Neural cell (in vitro differentiated cells): ENCODE measurements at regions not wholly inside any gene's neighbourhood (a gene's known extent, or its start where the extent isn't known, plus 50 kb on each side); places are given as distances from the start of the nearest gene placed in this dataset.

ENCODE experiments used
- H2AFZ ChIP-seq: fragments of 200-600, 300-800 bp; sonication (generic), shearing (Covaris generic); 2 replicates; pipeline ENCODE4 v1.6.0; 2014; ENCODE audit warnings: low read depth, mild to moderate bottlenecking, antibody characterized with exemption, low read length, moderate library complexity
- H3F3A ChIP-seq: fragments of 200-600 bp; shearing (Covaris generic); 2 replicates; pipeline ENCODE4 v1.6.1; 2016; ENCODE audit warnings: mild to moderate bottlenecking, moderate library complexity, mixed read lengths, antibody characterized with exemption, low read length; ENCODE audit not compliant: insufficient read depth, poor library complexity, severe bottlenecking
- H3K27ac ChIP-seq: fragments of 200-600, 300-800 bp; sonication (generic), shearing (Covaris generic); 2 replicates; pipeline ENCODE4 v1.5.1; 2014; ENCODE audit warnings: mild to moderate bottlenecking, low read length, moderate library complexity
- H3K27me3 ChIP-seq: fragments of 300-800, 200-600 bp; sonication (generic), shearing (Covaris generic); 2 replicates; pipeline ENCODE4 v1.6.0; 2014; ENCODE audit warnings: mild to moderate bottlenecking, low read depth, low read length, moderate library complexity; ENCODE audit not compliant: insufficient read depth
- H3K36me3 ChIP-seq: fragments of 300-800, 200-600 bp; sonication (generic), shearing (Covaris generic); 2 replicates; pipeline ENCODE4 v1.5.1; 2014; ENCODE audit warnings: mild to moderate bottlenecking, antibody characterized with exemption, low read length, moderate library complexity; ENCODE audit not compliant: insufficient read depth
- H3K4me2 ChIP-seq: fragments of 300-800, 200-600 bp; sonication (generic), shearing (Covaris generic); 2 replicates; pipeline ENCODE4 v1.6.0; 2014; ENCODE audit warnings: mild to moderate bottlenecking, low read length
- H3K4me3 ChIP-seq: fragments of 300-800, 200-600 bp; sonication (generic), shearing (Covaris generic); 2 replicates; pipeline ENCODE4 v1.5.1; 2014; ENCODE audit warnings: mild to moderate bottlenecking, low read length, moderate library complexity
- H3K79me2 ChIP-seq: fragments of 200-600 bp; shearing (Covaris generic); replicated peaks from 2 replicates; pipeline ENCODE4 v1.6.0; 2014; ENCODE audit warnings: mild to moderate bottlenecking, low read length, moderate library complexity; ENCODE audit not compliant: insufficient read depth
- H3K9ac ChIP-seq: fragments of 300-800, 200-600 bp; sonication (generic), shearing (Covaris generic); 2 replicates; pipeline ENCODE4 v1.6.1; 2016; ENCODE audit warnings: mild to moderate bottlenecking, low read length, mixed read lengths
- H3K9me2 ChIP-seq: fragments of 200-600 bp; shearing (Covaris generic); 2 replicates; pipeline ENCODE4 v1.6.1; 2016; ENCODE audit warnings: mild to moderate bottlenecking, low read length, mixed read lengths; ENCODE audit not compliant: insufficient read depth
- H3K9me3 ChIP-seq: fragments of 200-600, 300-800 bp; sonication (generic), shearing (Covaris generic); 2 replicates; pipeline ENCODE4 v1.6.1; 2016; ENCODE audit warnings: mild to moderate bottlenecking, mixed run types, low read length, moderate library complexity, mixed read lengths
- H4K20me1 ChIP-seq: fragments of 200-600 bp; shearing (Covaris generic); 2 replicates; pipeline ENCODE4 v1.6.1; 2016; ENCODE audit warnings: mild to moderate bottlenecking, mixed run types; ENCODE audit not compliant: insufficient read depth
- CTCF ChIP-seq: fragments of 450-650 bp; IDR thresholded peaks from 2 replicates; pipeline ENCODE4 v1.5.1; 2014; ENCODE audit warnings: antibody characterized with exemption, mild to moderate bottlenecking, moderate library complexity; ENCODE audit not compliant: poor library complexity, severe bottlenecking
- EP300 ChIP-seq: fragments of 450-650 bp; conservative IDR thresholded peaks from 2 replicates; pipeline ENCODE4 v1.6.1; 2014; ENCODE audit warnings: antibody characterized with exemption, mild to moderate bottlenecking, moderate library complexity; ENCODE audit not compliant: poor library complexity, severe bottlenecking
- EZH2 ChIP-seq: fragments of 200-600, 300-800 bp; shearing (Covaris generic), sonication (generic); IDR thresholded peaks from 2 replicates; pipeline ENCODE4 v1.6.1; 2014; ENCODE audit warnings: antibody characterized with exemption, low read length, borderline replicate concordance, mild to moderate bottlenecking; ENCODE audit not compliant: insufficient read depth, poor library complexity, severe bottlenecking
- MXI1 ChIP-seq: fragments of 450-650 bp; conservative IDR thresholded peaks from 2 replicates; pipeline ENCODE4 v1.6.1; 2014; ENCODE audit warnings: antibody characterized with exemption, mild to moderate bottlenecking; ENCODE audit not compliant: poor library complexity, severe bottlenecking
- POLR2AphosphoS5 ChIP-seq: IDR thresholded peaks from 2 replicates; pipeline ENCODE4 v1.6.1; 2012
- RAD21 ChIP-seq: fragments of 450-650 bp; conservative IDR thresholded peaks from 2 replicates; pipeline ENCODE4 v1.6.1; 2014; ENCODE audit warnings: antibody characterized with exemption, mild to moderate bottlenecking, moderate library complexity
- REST ChIP-seq: IDR thresholded peaks from 2 replicates; pipeline ENCODE4 v1.6.1; 2012; ENCODE audit warnings: borderline replicate concordance
- SMC3 ChIP-seq: fragments of 450-650 bp; conservative IDR thresholded peaks from 2 replicates; pipeline ENCODE4 v1.6.1; 2014; ENCODE audit warnings: antibody characterized with exemption, mild to moderate bottlenecking, moderate library complexity; ENCODE audit not compliant: poor library complexity
- TAF1 ChIP-seq: IDR thresholded peaks from 2 replicates; pipeline ENCODE4 v1.6.1; 2012; ENCODE audit warnings: low read depth

GRCh38 chr15:25556136-25556535 is 117.3 kb upstream of the UBE3A start:
- Histone ChIP-seq H3K9me3 (no peaks in the 10 kb centered on the region), H3K4me2 (no peak overlapping the region), H3K27ac (no peak overlapping the region), H3K9me2 (no peaks in the 10 kb centered on the region), H3K27me3 (no peaks in the 10 kb centered on the region), H4K20me1 (no peaks in the 10 kb centered on the region), H3K9ac (no peak overlapping the region), H3K36me3 (no peaks in the 10 kb centered on the region), H2AFZ (no peak overlapping the region), H3K4me3 (no peak overlapping the region), H3F3A (no peaks in the 10 kb centered on the region), H3K79me2 (no peaks in the 10 kb centered on the region)
- no peak for TF ChIP-seq MXI1
- no peak for TF ChIP-seq EP300
- no peak for TF ChIP-seq CTCF
- TF ChIP-seq EZH2 = no peak
- TF ChIP-seq TAF1 = no peak
- TF ChIP-seq SMC3 = no peak
- no peak for TF ChIP-seq POLR2AphosphoS5
- no peak for TF ChIP-seq REST
- TF ChIP-seq RAD21 = no peak

GRCh38 chr15:25554640-25555039 is 115.8 kb upstream of the UBE3A start:
- TF ChIP-seq EZH2 (no peak), REST (no peak), TAF1 (no peak), POLR2AphosphoS5 (no peak), EP300 (no peak), CTCF (no peak), SMC3 (no peak), MXI1 (no peak), RAD21 (no peak)
- Histone ChIP-seq H2AFZ (no peak overlapping the region), H3K9me3 (no peaks in the 10 kb centered on the region), H3K27ac (no peak overlapping the region), H3K79me2 (no peaks in the 10 kb centered on the region), H3K9ac (no peak overlapping the region), H3K27me3 (no peaks in the 10 kb centered on the region), H3K36me3 (no peaks in the 10 kb centered on the region), H3K4me3 (no peak overlapping the region), H3K9me2 (no peaks in the 10 kb centered on the region), H4K20me1 (no peaks in the 10 kb centered on the region), H3K4me2 (no peak overlapping the region), H3F3A (no peaks in the 10 kb centered on the region)
